ENCODE measurements at regions not wholly inside any gene's neighbourhood (a gene's known extent, or its start where the extent isn't known, plus 50 kb on each side); places are given as distances from the start of the nearest gene placed in this dataset.

DNA sequence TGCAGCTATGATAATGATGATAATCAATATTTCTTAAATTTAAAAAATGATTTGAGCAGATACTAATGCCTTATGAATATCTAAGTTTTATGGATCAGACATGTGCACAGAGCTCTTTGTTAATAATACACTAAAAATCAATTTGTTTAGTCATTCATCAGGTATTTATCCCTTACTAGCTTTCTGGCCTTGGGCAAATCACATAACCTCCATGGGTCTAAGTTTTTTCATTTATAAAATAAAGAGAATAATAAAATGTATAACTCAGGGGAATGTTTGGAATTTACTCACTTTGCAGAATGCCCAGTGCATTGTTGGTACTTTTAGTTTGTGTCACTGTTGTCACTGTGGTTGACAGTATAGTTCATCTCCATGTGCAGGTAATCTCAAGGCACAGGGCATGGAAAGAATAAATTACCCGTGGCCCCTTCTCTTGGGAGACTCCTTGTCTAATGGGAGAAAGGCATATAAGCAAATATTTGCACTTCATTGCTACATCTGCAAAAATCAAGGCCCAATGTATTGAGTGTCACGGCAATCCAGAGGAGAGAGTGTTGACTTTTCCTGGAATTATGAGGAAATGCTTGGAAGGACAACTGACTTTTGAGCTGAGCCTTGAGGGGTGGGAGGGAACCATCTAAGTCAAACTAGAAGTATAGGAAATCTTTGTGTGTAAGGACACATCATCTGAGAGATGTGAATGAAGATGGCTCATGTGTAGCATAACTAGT, 64.7 kb upstream of the CTTNBP2 start:
- no peak for TF ChIP-seq CTCF (IDR thresholded peaks at IDR 0.05)
- no peak for TF ChIP-seq ZFX (IDR thresholded peaks at IDR 0.05; ENCODE audit: borderline replicate concordance)

Data from 22Rv1 (cell line).